Upper lobe of right lung (tissue), 1 donor: ENCODE measurements at regions not wholly inside any gene's neighbourhood (a gene's known extent, or its start where the extent isn't known, plus 50 kb on each side); places are given as distances from the start of the nearest gene placed in this dataset.
A peak's percentile ranks its signal among the peaks of the same experiment; 100 is the strongest.

Experiments
- ATAC-seq: fragments of 200-7000 bp; cut with Tn5 transposase; one replicate; pipeline ENCODE4 v1.9.1; 2020; ENCODE audit warnings: mild to moderate bottlenecking, moderate library complexity
- DNase-seq: peaks from one replicate; pipeline ENCODE4 v3.0.0-alpha.2; 2020
- H3K27ac ChIP-seq: fragments of 200-600 bp; one replicate; pipeline ENCODE4 v1.8.0; 2022
- H3K27me3 ChIP-seq: fragments of 200-600 bp; one replicate; pipeline ENCODE4 v1.8.0; 2022; ENCODE audit warnings: mild to moderate bottlenecking
- H3K36me3 ChIP-seq: fragments of 200-600 bp; one replicate; pipeline ENCODE4 v1.8.0; 2022
- H3K4me1 ChIP-seq: fragments of 200-600 bp; one replicate; pipeline ENCODE4 v1.8.0; 2022
- H3K4me3 ChIP-seq: fragments of 200-600 bp; one replicate; pipeline ENCODE4 v1.8.0; 2022; ENCODE audit warnings: mild to moderate bottlenecking
- H3K9me3 ChIP-seq: fragments of 200-600 bp; one replicate; pipeline ENCODE4 v1.8.0; 2022
- intact Hi-C: fragments of 100-400 bp; cut with DNase I; formaldehyde crosslinking; loops from one replicate; pipeline ENCODE4 v1.11.0; 2022
- TF ChIP-seq, protein P1 (sequence below): fragments of 200-600 bp; IDR thresholded peaks from one replicate; pipeline ENCODE4 v1.8.0; 2022; ENCODE audit warnings: antibody characterized with exemption
- donor health status: DM: no; HTN: yes; CAD: no; lungs with severe emphysema.

DNA sequence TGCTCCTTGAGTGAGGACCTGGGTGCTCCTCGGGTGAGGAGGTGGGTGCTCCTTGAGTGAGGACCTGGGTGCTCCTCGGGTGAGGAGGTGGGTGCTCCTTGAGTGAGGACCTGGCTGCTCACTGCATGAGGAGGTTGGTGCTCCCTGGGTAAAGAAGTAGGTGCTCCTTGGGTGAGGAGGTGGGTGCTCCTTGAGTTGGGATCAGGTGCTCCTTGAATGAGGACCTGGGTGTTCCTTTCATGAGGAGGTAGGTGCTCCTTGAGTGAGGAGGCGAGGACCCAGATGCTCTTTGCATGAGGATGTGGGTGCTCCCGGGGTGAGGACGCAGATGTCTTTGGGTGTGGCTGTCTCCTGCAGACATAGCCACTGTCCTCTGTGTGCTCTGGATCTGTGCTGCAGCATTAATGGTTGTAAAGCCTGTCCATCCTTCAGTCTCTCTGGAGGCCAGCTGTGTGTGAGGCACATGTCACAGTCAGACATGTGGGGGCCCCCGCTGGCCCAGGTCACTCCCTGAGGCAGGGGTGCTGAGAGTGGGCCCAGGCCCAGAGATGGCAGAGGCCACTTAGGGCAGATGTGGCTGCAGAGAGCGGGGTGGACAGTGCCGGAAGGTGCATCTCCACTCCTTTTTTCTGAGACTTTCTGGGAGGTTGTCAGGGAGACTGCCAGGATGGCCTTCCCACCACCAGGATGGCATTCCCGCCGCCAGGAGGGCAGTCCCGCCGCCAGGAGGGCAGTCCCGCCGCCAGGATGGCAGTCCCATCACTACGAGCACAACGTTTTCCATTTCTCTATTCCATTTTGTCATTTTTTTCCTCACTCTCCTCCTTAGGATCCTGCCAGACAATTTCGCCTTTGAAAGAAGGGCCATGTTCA lies 101.8 kb downstream of the HMX1 start:
- Histone ChIP-seq H3K27me3 (peaks cover 4% of the 10 kb centered on the region), H3K9me3 (no peaks in the 10 kb centered on the region), H3K4me1 (no peaks in the 10 kb centered on the region), H3K27ac (no peak overlapping the region), H3K36me3 (no peaks in the 10 kb centered on the region), H3K4me3 (no peak overlapping the region)
- no peak for ATAC-seq
- TF ChIP-seq, protein P1, sequence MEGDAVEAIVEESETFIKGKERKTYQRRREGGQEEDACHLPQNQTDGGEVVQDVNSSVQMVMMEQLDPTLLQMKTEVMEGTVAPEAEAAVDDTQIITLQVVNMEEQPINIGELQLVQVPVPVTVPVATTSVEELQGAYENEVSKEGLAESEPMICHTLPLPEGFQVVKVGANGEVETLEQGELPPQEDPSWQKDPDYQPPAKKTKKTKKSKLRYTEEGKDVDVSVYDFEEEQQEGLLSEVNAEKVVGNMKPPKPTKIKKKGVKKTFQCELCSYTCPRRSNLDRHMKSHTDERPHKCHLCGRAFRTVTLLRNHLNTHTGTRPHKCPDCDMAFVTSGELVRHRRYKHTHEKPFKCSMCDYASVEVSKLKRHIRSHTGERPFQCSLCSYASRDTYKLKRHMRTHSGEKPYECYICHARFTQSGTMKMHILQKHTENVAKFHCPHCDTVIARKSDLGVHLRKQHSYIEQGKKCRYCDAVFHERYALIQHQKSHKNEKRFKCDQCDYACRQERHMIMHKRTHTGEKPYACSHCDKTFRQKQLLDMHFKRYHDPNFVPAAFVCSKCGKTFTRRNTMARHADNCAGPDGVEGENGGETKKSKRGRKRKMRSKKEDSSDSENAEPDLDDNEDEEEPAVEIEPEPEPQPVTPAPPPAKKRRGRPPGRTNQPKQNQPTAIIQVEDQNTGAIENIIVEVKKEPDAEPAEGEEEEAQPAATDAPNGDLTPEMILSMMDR: no peak
- peak; percentile 46 for DNase-seq
- intact Hi-C loops: no loop called here

DNA sequence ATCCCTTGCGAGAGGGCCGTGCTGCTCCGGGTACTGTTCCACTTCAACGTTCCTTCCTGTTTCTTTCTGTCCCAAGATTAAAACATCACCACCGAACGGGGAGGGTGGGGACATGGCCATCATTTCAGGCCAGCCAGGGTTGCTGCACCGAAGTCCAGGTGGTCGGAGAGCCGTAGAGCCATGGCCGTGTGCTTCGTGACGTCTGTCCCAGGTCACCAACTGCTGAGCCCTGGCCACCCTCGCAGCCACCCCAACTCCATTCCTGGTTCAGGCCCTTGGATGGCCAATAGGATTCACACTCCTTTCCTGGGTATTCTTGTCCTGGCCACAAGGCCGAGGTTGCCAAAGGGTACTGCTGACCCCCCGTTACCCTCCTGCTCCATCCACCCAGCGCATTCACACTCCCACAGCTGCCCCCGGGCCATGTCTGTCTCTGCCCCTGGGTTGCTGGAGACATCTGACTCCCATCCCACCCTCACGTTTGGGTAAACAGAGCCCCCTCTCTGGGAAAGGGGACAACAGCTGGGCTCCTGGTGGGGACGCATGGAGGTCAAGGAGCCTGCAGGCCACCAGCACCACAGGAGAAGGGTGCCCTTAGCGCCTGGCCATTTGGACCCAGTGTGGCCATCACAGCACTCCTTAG lies 103.2 kb downstream of the HMX1 start:
- peaks cover 4% of the 10 kb centered on the region for H3K27me3 ChIP-seq
- TF ChIP-seq, protein P1: no peak
- no peaks in the 10 kb centered on the region for H3K9me3 ChIP-seq
- no peak for ATAC-seq
- no peaks in the 10 kb centered on the region for H3K36me3 ChIP-seq
- DNase-seq: peak; percentile 46
- no peak overlapping the region for H3K4me3 ChIP-seq
- H3K27ac ChIP-seq: no peak overlapping the region
- intact Hi-C loops: no loop called here
- H3K4me1 ChIP-seq: no peaks in the 10 kb centered on the region

DNA sequence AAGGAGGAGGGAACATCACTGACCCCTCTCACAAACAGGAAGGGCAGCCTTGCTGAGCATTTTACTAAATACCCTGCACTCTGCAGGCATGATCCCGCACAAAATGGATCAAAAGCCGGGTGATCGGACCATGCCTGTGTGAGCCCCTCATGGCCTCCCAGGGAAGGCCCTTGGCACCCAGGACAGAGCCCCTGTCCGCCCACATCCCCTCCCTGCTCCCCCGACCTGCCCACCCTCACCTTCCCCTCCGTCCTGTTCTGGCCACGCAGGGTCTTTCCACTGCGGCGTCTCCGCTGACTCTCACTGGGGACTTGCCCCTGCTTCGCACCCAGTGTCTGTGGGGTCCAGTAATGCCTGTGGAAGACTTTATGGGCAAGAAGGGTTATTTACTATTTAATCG lies 105.0 kb downstream of the HMX1 start:
- no peak overlapping the region for H3K27ac ChIP-seq
- TF ChIP-seq, protein P1: no peak
- H3K36me3 ChIP-seq: no peaks in the 10 kb centered on the region
- ATAC-seq: no peak
- no peak overlapping the region for H3K4me3 ChIP-seq
- DNase-seq: peak; percentile 46
- H3K4me1 ChIP-seq: no peaks in the 10 kb centered on the region
- intact Hi-C loops: no loop called here
- H3K27me3 ChIP-seq: peaks cover 4% of the 10 kb centered on the region
- H3K9me3 ChIP-seq: no peaks in the 10 kb centered on the region

DNA sequence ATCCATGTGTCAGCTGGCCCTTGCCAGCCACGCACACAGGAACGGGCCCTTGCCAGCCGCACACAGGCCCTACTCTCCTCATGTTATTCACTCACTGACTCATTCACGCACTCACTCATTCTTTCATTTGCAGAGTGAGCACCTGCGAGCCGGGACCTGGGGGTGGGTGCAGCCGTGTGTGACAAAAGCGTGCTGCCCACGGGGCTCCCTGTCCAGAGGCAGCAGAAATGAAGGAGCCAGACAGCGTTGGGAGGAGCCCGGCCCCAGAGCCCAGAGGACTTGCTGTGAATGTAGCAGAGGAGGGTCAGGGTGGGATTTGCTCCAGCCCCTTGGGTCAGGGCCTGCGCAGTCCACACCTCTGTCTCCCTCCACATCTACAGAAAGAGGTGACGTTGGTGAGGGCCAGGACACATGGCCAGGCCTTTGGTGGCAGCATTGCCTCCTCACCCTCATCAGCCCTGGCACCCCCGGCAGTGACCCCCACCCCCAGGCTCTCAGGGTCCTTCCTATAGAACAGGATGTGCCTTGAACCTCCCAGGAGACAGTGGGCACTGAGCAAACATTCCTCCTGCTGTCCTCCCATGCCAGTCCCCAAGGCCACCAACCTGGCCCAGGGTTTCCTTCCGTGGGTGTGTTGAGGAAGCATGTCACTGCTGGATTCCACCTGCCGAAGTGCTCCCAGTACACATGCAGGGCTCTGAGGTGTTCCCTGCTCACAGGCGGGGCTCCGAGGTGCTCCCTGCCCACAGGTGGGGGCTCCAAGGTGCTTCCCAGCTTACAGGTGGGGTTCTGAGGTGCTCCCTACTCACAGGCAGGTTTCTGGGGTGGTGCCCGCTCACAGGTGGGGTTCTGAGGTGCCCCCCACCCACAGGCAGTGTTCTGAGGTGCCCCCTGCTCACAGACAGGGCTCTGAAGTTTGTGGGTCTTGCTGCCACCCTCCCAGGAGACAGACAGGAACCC lies 105.7 kb downstream of the HMX1 start:
- peak; percentile 58 for DNase-seq
- no peaks in the 10 kb centered on the region for H3K36me3 ChIP-seq
- intact Hi-C loops: no loop called here
- H3K4me3 ChIP-seq: no peak overlapping the region
- TF ChIP-seq, protein P1: no peak
- H3K27me3 ChIP-seq: peaks cover 4% of the 10 kb centered on the region
- no peak overlapping the region for H3K27ac ChIP-seq
- ATAC-seq: no peak
- H3K4me1 ChIP-seq: no peaks in the 10 kb centered on the region
- H3K9me3 ChIP-seq: no peaks in the 10 kb centered on the region

DNA sequence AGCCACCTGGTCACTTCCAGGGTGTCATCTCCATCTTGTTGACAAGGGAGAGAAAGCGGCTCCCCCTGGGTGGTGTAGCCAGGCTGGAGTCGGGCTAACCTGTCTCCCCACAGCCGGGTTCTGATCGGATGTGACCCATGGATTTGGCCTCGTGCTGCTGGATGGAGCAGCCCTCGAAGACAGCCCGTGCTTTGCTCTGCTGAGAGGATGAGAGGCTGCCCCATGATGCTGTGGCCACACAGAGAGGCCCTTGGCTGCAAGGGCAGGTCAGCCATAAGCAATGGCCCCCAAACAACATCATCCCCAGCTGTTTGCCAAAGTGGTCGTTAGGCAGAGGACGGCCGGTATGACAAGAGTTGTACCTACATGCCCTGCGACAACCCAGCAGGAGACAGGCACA lies 106.6 kb downstream of the HMX1 start:
- H3K4me1 ChIP-seq: no peaks in the 10 kb centered on the region
- DNase-seq: peak; percentile 40
- no peak overlapping the region for H3K4me3 ChIP-seq
- no peaks in the 10 kb centered on the region for H3K9me3 ChIP-seq
- peaks cover 4% of the 10 kb centered on the region for H3K27me3 ChIP-seq
- ATAC-seq: no peak
- TF ChIP-seq, protein P1: no peak
- intact Hi-C loops: no loop called here
- no peak overlapping the region for H3K27ac ChIP-seq
- no peaks in the 10 kb centered on the region for H3K36me3 ChIP-seq
